Adipocyte (in vitro differentiated cells): ENCODE measurements at regions not wholly inside any gene's neighbourhood (a gene's known extent, or its start where the extent isn't known, plus 50 kb on each side); places are given as distances from the start of the nearest gene placed in this dataset.
A peak's percentile ranks its signal among the peaks of the same experiment; 100 is the strongest.
"Not testable (repeated sequence)": the region's sequence is repeated elsewhere in the genome, so short reads cannot be mapped to it uniquely, and the experiment has no call there.

Experiments
- DNase-seq: peaks from one replicate; pipeline ENCODE4 v3.0.0-alpha.2; 2015; ENCODE audit warnings: low read depth
- H3K27me3 ChIP-seq: replicated peaks from 2 replicates; pipeline ENCODE4 v1.7.0; 2013; ENCODE audit warnings: mild to moderate bottlenecking, low read length, moderate library complexity; ENCODE audit not compliant: control insufficient read depth, insufficient read depth
- H3K36me3 ChIP-seq: 2 replicates; pipeline ENCODE4 v1.7.0; 2013; ENCODE audit warnings: low read length, mild to moderate bottlenecking, moderate library complexity; ENCODE audit not compliant: control insufficient read depth, insufficient read depth, severe bottlenecking
- H3K4me1 ChIP-seq: 2 replicates; pipeline ENCODE4 v1.7.0; 2013; ENCODE audit warnings: mild to moderate bottlenecking, low read length, moderate library complexity; ENCODE audit not compliant: control insufficient read depth, insufficient read depth
- H3K4me3 ChIP-seq: 2 replicates; pipeline ENCODE4 v1.7.0; 2013; ENCODE audit warnings: mild to moderate bottlenecking, low read length, moderate library complexity
- H3K9ac ChIP-seq: 2 replicates; pipeline ENCODE4 v1.7.0; 2013; ENCODE audit warnings: mild to moderate bottlenecking, low read length, moderate library complexity
- H3K9me3 ChIP-seq: 2 replicates; pipeline ENCODE4 v1.7.0; 2013; ENCODE audit warnings: mild to moderate bottlenecking, low read length, moderate library complexity; ENCODE audit not compliant: control insufficient read depth

DNA sequence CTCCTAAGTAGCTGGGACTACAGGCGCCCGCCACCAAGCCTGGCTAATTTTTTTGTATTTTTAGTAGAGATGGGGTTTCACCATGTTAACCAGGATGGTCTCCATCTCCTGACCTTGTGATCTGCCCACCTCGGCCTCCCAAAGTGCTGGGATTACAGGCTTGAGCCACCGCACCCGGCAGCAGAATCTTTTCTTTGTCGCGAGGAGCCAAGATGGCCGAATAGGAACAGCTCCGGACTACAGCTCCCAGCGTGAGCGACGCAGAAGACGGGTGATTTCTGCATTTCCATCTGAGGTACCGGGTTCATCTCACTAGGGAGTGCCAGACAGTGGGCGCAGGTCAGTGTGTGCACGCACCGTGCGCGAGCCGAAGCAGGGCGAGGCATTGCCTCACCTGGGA is 112.3 kb upstream of the ITGA6 start:
- not testable (repeated sequence) for H3K4me1 ChIP-seq, H3K4me3 ChIP-seq, H3K9ac ChIP-seq, H3K9me3 ChIP-seq, DNase-seq, H3K36me3 ChIP-seq
- peaks cover 11% of the 10 kb centered on the region for H3K27me3 ChIP-seq

DNA sequence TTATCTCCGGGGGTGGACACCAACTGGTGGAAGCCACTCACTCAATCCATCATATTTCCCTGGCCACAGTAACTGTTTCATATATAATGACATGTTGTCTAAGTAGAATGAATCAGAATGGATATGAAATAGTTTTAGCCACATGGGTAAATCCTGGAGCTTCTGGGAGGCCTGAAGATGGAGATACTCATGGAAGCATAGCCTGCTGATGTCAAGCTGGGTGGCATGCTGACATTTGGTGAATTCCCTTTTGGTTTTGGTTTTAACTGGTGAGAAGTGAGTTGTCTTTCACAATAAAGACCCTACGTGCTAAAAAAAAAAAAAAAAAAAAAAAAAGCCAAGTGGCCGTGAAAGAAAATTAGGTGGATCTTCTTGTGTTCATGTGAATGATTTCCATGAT is 105.3 kb upstream of the ITGA6 start:
- no peaks in the 10 kb centered on the region for H3K27me3 ChIP-seq
- no peak overlapping the region for H3K9ac ChIP-seq
- H3K4me3 ChIP-seq = no peak overlapping the region
- no peaks in the 10 kb centered on the region for H3K9me3 ChIP-seq
- no peaks in the 10 kb centered on the region for H3K4me1 ChIP-seq
- no peaks in the 10 kb centered on the region for H3K36me3 ChIP-seq
- no peak for DNase-seq

DNA sequence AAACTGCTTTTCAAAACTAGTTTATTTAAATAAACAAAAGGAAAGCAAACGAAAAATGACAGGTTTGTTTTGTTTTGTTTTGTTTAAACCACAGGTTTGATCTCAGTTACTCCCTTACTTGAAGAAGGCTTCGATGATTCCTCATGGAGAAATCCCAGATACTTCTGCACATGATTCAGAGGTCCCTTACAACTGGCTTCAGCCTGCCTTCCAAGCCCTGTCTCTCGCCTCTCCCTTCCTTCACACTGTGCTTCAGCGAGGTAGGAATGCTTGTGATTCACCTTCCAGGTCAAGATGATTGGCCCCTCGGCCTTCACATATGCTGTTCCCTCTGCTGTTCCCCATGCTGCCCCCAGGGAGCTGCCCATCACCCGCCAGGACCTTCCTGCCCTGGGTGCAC is 104.1 kb upstream of the ITGA6 start:
- Histone ChIP-seq H3K4me3 (no peak overlapping the region), H3K9me3 (no peaks in the 10 kb centered on the region)
- DNase-seq = no peak

DNA sequence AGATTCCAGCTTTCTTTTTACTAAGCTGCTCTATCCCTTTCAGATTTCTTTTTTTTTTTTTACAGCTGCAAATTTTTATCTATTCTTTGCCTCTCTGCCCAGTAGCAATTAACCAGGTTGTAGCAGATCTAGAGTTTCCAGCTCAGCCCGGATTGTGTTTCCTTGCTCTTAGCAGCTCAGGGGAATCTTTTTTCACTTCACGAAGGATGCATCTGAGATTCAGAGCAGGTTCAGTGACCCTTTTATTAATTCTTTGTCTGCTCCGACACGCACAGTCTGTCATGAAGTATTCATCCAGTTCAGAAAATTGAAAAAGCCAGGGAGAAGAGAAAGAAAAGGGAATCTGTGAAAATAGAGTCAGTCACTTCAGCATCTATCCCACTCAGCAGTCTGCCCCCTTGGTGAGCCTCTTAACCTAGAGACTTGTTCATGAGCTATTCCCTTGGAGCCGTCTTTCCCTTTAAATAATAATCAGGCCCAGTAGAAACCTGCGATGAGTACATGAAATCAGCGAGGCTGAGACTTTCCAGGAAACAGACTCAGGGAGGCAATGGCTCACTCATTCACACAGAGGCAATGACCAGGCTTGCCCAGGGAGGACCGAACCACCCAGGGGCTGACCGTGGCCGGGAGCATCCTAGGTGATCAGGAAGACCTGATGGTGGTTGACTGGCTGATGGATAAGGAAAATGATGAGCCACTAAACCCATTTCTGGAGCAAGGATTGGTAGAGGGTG is 103.4 kb upstream of the ITGA6 start:
- Histone ChIP-seq H3K36me3 (no peaks in the 10 kb centered on the region), H3K4me3 (no peak overlapping the region), H3K9ac (no peak overlapping the region), H3K9me3 (no peaks in the 10 kb centered on the region), H3K4me1 (no peaks in the 10 kb centered on the region), H3K27me3 (no peaks in the 10 kb centered on the region)
- DNase-seq = no peak

More for the DNA sequence above, 104.1 kb upstream of the ITGA6 start:
- Histone ChIP-seq H3K27me3 (no peaks in the 10 kb centered on the region), H3K36me3 (no peaks in the 10 kb centered on the region), H3K9ac (no peak overlapping the region), H3K4me1 (no peaks in the 10 kb centered on the region)

DNA sequence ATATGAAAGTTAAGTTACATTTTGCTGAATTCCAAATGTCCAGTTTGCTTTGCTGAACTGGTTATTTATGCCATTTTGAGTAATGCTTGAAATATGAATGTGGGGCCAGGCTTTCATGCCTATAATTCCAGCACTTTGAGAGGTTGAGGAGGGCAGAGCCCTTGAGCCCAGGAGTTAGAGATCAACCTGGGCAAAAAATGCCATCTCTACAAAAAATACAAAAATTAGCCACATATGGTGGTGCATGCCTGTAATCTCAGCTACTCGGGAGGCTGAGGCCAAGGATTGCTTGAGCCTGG is 101.2 kb upstream of the ITGA6 start:
- no peak for DNase-seq
- no peak overlapping the region for H3K9ac ChIP-seq
- H3K27me3 ChIP-seq = peaks cover 10% of the 10 kb centered on the region
- no peaks in the 10 kb centered on the region for H3K36me3 ChIP-seq
- H3K9me3 ChIP-seq = no peaks in the 10 kb centered on the region
- no peaks in the 10 kb centered on the region for H3K4me1 ChIP-seq
- no peak overlapping the region for H3K4me3 ChIP-seq

GRCh38 chr2:172328103-172328841 is 99.1 kb upstream of the ITGA6 start:
- Histone ChIP-seq H3K9me3 (no peaks in the 10 kb centered on the region), H3K27me3 (peaks cover 11% of the 10 kb centered on the region), H3K4me1 (no peaks in the 10 kb centered on the region), H3K36me3 (no peaks in the 10 kb centered on the region), H3K4me3 (no peak overlapping the region), H3K9ac (no peak overlapping the region)
- no peak for DNase-seq

DNA sequence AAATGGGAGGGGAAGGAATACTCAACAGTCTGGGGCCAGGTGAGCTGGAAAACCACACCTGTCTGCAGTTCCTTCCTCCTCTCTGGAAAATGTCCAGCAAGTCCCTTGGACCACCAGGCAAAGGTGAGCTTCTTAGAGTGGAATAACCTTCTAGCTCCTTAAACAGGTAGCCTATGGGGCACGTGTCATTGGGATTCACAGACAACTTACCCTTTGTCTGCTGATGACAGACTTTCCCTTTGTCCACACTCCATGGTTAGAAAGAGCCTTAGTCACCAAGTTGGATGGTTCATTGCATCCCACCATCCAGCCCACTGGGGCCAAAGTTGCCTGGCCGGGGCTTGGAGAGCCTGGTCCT is 98.0 kb upstream of the ITGA6 start:
- H3K9me3 ChIP-seq = no peaks in the 10 kb centered on the region

DNA sequence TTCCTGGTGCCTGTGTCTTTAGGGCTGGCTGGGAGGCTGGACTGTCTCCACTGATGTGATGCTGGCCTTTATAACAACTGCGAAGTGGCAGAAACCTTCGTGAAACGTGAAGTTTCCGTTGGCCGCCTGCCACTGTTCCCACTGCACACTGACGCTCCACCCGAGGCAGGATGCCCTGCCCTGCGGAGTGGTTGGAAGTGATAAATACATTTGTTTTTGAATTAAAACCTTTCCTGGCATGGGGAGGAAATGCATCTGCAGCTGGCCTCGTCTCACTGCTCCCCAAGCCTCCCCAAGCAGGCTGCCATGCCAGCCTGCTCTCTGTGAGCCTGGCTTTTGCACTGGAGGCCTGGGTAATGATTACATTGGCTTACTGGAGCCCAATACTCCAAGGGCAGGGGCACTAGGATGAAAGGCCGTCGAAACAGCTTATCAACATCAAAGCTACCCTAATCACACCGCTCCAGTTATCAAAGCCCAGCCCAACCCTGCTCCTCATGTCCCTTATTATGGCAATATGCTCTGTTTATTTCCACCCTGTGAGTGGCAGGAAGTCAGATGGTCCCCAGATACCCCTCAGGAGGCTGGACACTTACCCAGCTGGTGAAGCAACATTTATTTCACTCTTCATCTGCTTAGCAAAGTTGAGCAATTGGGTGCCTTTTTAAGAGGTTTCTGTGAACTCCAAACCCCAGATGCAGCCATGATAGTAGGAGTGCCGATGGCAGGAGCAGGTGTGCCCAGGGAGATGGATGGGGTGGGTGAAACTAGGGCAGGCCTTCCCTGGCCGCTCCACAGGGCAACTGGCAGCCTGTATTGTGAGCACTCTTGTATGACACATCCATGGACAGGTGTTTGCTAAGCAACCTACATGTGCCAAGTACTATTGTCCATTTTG is 97.4 kb upstream of the ITGA6 start:
- H3K9me3 ChIP-seq = no peaks in the 10 kb centered on the region
- H3K36me3 ChIP-seq = no peaks in the 10 kb centered on the region
- H3K4me1 ChIP-seq = no peaks in the 10 kb centered on the region
- H3K27me3 ChIP-seq = peaks cover 13% of the 10 kb centered on the region
- no peak overlapping the region for H3K4me3 ChIP-seq
- no peak for DNase-seq
- no peak overlapping the region for H3K9ac ChIP-seq

More for the DNA sequence above, 98.0 kb upstream of the ITGA6 start:
- no peaks in the 10 kb centered on the region for H3K36me3 ChIP-seq
- H3K4me3 ChIP-seq = no peak overlapping the region
- H3K9ac ChIP-seq = no peak overlapping the region
- H3K27me3 ChIP-seq = peaks cover 11% of the 10 kb centered on the region
- DNase-seq = no peak
- H3K4me1 ChIP-seq = no peaks in the 10 kb centered on the region

DNA sequence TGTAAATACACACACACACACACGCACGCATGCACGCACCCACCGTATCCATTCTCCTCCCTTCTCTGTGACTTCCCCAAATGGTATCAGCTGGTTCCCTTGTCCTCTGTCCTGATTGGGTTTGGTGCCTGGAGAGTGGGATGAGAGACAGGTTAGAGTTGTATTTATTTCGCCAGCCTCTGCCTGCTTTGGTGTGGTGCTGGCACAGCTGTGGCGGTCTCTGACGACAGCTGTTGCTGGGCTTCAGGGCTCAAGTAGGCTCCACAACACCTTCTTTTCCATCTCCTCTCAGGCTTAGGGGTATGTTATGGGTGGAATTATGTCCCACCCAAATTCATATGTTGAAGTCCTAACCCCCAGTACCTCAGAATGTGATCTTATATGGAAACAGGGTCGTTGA is 94.9 kb upstream of the ITGA6 start:
- peaks cover 20% of the 10 kb centered on the region for H3K27me3 ChIP-seq
- DNase-seq = no peak
- no peaks in the 10 kb centered on the region for H3K4me1 ChIP-seq
- no peak overlapping the region for H3K9ac ChIP-seq
- H3K36me3 ChIP-seq = no peaks in the 10 kb centered on the region
- no peaks in the 10 kb centered on the region for H3K9me3 ChIP-seq
- H3K4me3 ChIP-seq = no peak overlapping the region

- Histone ChIP-seq H3K4me1 (no peaks in the 10 kb centered on the region), H3K4me3 (no peak overlapping the region), H3K9me3 (no peaks in the 10 kb centered on the region), H3K9ac (no peak overlapping the region), H3K36me3 (no peaks in the 10 kb centered on the region), H3K27me3 (peaks cover 20% of the 10 kb centered on the region)
- DNase-seq = peak; percentile 5
Measured at GRCh38 chr2:172333235-172333977, 94.0 kb upstream of the ITGA6 start.

- Histone ChIP-seq H3K9me3 (no peaks in the 10 kb centered on the region), H3K4me3 (no peak overlapping the region), H3K36me3 (no peaks in the 10 kb centered on the region), H3K4me1 (no peaks in the 10 kb centered on the region), H3K27me3 (peaks cover 20% of the 10 kb centered on the region), H3K9ac (no peak overlapping the region)
- no peak for DNase-seq
Measured at GRCh38 chr2:172333978-172334330, 93.4 kb upstream of the ITGA6 start.
